ENCODE measurements at regions not wholly inside any gene's neighbourhood (a gene's known extent, or its start where the extent isn't known, plus 50 kb on each side); places are given as distances from the start of the nearest gene placed in this dataset.

GRCh38 chr2:9714630-9715214 is 83.9 kb upstream of the YWHAQ start:
- Histone ChIP-seq H3K9me3 (no peaks in the 10 kb centered on the region), H3K4me1 (no peaks in the 10 kb centered on the region), H3K27me3 (no peaks in the 10 kb centered on the region), H3K27ac (no peak overlapping the region), H3K36me3 (no peaks in the 10 kb centered on the region), H3K4me3 (no peak overlapping the region)
- intact Hi-C loops (cut with DNase I): no loop called here
- no peak for DNase-seq (ENCODE audit: low spot score in 2 of 2)
- no peak for TF ChIP-seq CTCF (IDR thresholded peaks at IDR 0.05)

GRCh38 chr2:9715238-9715637 is 84.4 kb upstream of the YWHAQ start:
- no peaks in the 10 kb centered on the region for H3K4me1 ChIP-seq
- no peak for DNase-seq (ENCODE audit: low spot score in 2 of 2)
- H3K9me3 ChIP-seq: no peaks in the 10 kb centered on the region
- H3K27ac ChIP-seq: no peak overlapping the region
- H3K4me3 ChIP-seq: no peak overlapping the region
- no peak for TF ChIP-seq CTCF (IDR thresholded peaks at IDR 0.05)
- intact Hi-C loops (cut with DNase I): no loop called here
- H3K27me3 ChIP-seq: no peaks in the 10 kb centered on the region
- no peaks in the 10 kb centered on the region for H3K36me3 ChIP-seq

- no peak overlapping the region for H3K27ac ChIP-seq
- TF ChIP-seq CTCF (IDR thresholded peaks at IDR 0.05): no peak
- intact Hi-C loops (cut with DNase I): no loop called here
- H3K4me1 ChIP-seq: no peaks in the 10 kb centered on the region
- no peak overlapping the region for H3K4me3 ChIP-seq
- H3K36me3 ChIP-seq: no peaks in the 10 kb centered on the region
- DNase-seq (ENCODE audit: low spot score in 2 of 2): no peak
- no peaks in the 10 kb centered on the region for H3K9me3 ChIP-seq
- no peaks in the 10 kb centered on the region for H3K27me3 ChIP-seq
Measured at GRCh38 chr2:9717886-9718451, 87.2 kb upstream of the YWHAQ start.

GRCh38 chr2:9720352-9721093 is 89.7 kb upstream of the YWHAQ start:
- H3K4me1 ChIP-seq: no peaks in the 10 kb centered on the region
- H3K27ac ChIP-seq: no peak overlapping the region
- H3K36me3 ChIP-seq: no peaks in the 10 kb centered on the region
- no peak for TF ChIP-seq CTCF (IDR thresholded peaks at IDR 0.05)
- DNase-seq (ENCODE audit: low spot score in 2 of 2): no peak
- H3K4me3 ChIP-seq: no peak overlapping the region
- no peaks in the 10 kb centered on the region for H3K9me3 ChIP-seq
- no peaks in the 10 kb centered on the region for H3K27me3 ChIP-seq
- intact Hi-C loops (cut with DNase I): no loop called here

- no peak for DNase-seq (ENCODE audit: low spot score in 2 of 2)
- no peaks in the 10 kb centered on the region for H3K4me1 ChIP-seq
- intact Hi-C loops (cut with DNase I): no loop called here
- no peaks in the 10 kb centered on the region for H3K27me3 ChIP-seq
- H3K36me3 ChIP-seq: no peaks in the 10 kb centered on the region
- H3K9me3 ChIP-seq: no peaks in the 10 kb centered on the region
- no peak overlapping the region for H3K27ac ChIP-seq
- TF ChIP-seq CTCF (IDR thresholded peaks at IDR 0.05): no peak
- H3K4me3 ChIP-seq: no peak overlapping the region
Measured at GRCh38 chr2:9721344-9721743, 90.5 kb upstream of the YWHAQ start.
